ENCODE measurements at regions not wholly inside any gene's neighbourhood (a gene's known extent, or its start where the extent isn't known, plus 50 kb on each side); places are given as distances from the start of the nearest gene placed in this dataset.

DNA sequence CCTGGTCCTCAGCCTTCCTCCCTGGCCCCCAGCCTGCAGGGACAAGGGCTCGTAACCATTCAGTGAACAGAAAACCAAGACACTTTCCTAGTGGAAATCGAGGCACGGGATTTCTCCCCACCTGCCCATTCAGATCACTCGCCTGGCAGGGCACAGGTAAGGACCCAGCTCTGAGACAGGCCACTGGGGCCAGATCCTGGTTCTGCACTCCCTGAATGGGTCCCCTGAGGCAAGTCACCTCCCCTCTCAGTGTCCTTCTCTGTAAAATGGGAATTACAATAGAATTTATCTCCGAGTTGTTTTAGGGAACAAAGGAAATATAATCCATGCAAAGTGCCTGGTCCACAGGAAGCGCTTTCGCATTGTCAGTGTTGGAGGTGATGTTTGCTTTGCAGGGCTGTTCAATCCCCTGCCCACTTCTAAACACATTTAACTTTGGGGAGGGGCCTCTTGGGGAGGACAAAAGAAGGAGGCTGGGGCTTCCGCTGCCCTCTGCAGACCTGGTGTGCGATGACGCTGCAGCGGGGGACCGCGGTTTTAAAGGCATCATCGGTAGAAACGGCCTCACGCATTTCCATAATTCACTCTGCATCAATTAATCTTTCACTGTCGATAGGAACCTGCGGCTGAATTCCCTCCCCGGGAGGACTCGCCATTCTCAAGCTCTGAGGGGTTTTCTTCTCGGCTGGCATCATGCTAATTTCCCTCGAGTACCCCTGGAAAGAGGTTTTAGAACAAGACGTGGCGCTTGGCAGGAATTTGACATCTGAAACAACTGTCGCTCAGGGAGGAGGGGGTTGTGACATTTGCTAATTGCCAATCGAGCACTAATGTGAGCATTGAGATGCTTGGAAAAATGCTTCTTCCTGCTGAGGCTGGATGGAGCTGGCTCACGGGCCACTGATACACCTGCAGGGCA is 70.4 kb upstream of the FGF3 start:
- Histone ChIP-seq H3K27me3 (peaks cover 5% of the 10 kb centered on the region), H3K9me3 (no peaks in the 10 kb centered on the region), H3K4me1 (peaks cover 14 to 34% (median 28%) of the 10 kb centered on the region in 4 donors), H3K4me3 (no peak overlapping the region), H3K27ac (no peak overlapping the region), H3K36me3 (no peaks in the 10 kb centered on the region)
- in situ Hi-C loops (cut with MboI; ENCODE audit: low pct_ligation_motif_present in 1 of 4, low pct_unique_long_range_greater_than_20kb in 1 of 4, low sequenced_read_pairs in 3 of 4) (loop anchor here in 3 of 4 donors (10.0 to 25.0 kb wide), 3 partner anchors 177 to 205 kb away; partner anchors contain the start of gene FGF19 (in 1 of the 3)), intact Hi-C loops (cut with DNase I; ENCODE audit: low total_unique reads) (loop anchor here (5.0 kb wide), 1 partner anchor 202 kb away; no protein-coding TSS in a partner anchor)
- 67 to 70% methylated on average over 7 to 27 of the region's 27 CpGs for WGBS, 2 donors (ENCODE audit: low coverage in 1 of 2)
- DNase-seq: no peak
- TF ChIP-seq EP300 (IDR thresholded peaks at IDR 0.05; ENCODE audit: low read depth): no peak
- no peak for TF ChIP-seq POLR2A (IDR thresholded peaks at IDR 0.05)
- TF ChIP-seq POLR2AphosphoS5 (IDR thresholded peaks at IDR 0.05): no peak
- TF ChIP-seq CTCF (IDR thresholded peaks at IDR 0.05): no peak

- TF ChIP-seq CTCF (IDR thresholded peaks at IDR 0.05) (no peak), EP300 (IDR thresholded peaks at IDR 0.05; ENCODE audit: low read depth) (no peak), POLR2AphosphoS5 (IDR thresholded peaks at IDR 0.05) (no peak), POLR2A (IDR thresholded peaks at IDR 0.05) (no peak)
- intact Hi-C loops (cut with DNase I; ENCODE audit: low total_unique reads): no loop called here
- H3K4me1 ChIP-seq: peaks cover 14 to 34% (median 28%) of the 10 kb centered on the region in 4 donors
- in situ Hi-C loops (cut with MboI; ENCODE audit: low pct_ligation_motif_present in 1 of 4, low pct_unique_long_range_greater_than_20kb in 1 of 4, low sequenced_read_pairs in 3 of 4): loop anchor here in 1 of 4 donors (25.0 kb wide), 1 partner anchor 178 kb away; the partner anchor contains the start of gene FGF19
- DNase-seq: no peak
- H3K4me3 ChIP-seq: no peak overlapping the region
- WGBS, 2 donors (ENCODE audit: low coverage in 1 of 2): 64 to 89% methylated on average over 3 to 6 of the region's 6 CpGs
- no peaks in the 10 kb centered on the region for H3K9me3 ChIP-seq
- H3K27ac ChIP-seq: no peak overlapping the region
- H3K27me3 ChIP-seq: peaks cover 5% of the 10 kb centered on the region
- no peaks in the 10 kb centered on the region for H3K36me3 ChIP-seq
Observed at GRCh38 chr11:69890476-69890875, 71.3 kb upstream of the FGF3 start.

- Histone ChIP-seq H3K4me1 (peaks cover 14 to 34% (median 28%) of the 10 kb centered on the region in 4 donors), H3K27me3 (peaks cover 5% of the 10 kb centered on the region), H3K9me3 (no peaks in the 10 kb centered on the region), H3K27ac (peak overlapping the region; percentile 23 to 60 (median 51)), H3K4me3 (no peak overlapping the region), H3K36me3 (no peaks in the 10 kb centered on the region)
- DNase-seq: peak; percentile 82
- 35% methylated on average over 36 of the region's 46 CpGs; no CpG with 5 or more reads in 1 of the 2 donors for WGBS, 2 donors (ENCODE audit: low coverage in 1 of 2)
- no peak for TF ChIP-seq EP300 (IDR thresholded peaks at IDR 0.05; ENCODE audit: low read depth)
- peak in 2 of 3 donors; percentile 27 to 36 for TF ChIP-seq POLR2AphosphoS5 (IDR thresholded peaks at IDR 0.05)
- intact Hi-C loops (cut with DNase I; ENCODE audit: low total_unique reads) (no loop called here), in situ Hi-C loops (cut with MboI; ENCODE audit: low pct_ligation_motif_present in 1 of 4, low pct_unique_long_range_greater_than_20kb in 1 of 4, low sequenced_read_pairs in 3 of 4) (loop anchor here in 1 of 4 donors (25.0 kb wide), 1 partner anchor 179 kb away; the partner anchor contains the start of gene FGF19)
Observed at GRCh38 chr11:69891421-69892236, 72.4 kb upstream of the FGF3 start.

GRCh38 chr11:69892237-69892985 is 73.2 kb upstream of the FGF3 start:
- Histone ChIP-seq H3K27ac (peak overlapping the region in 3 of 4 donors; percentile 50 to 60 (median 52)), H3K4me1 (peaks cover 14 to 34% (median 28%) of the 10 kb centered on the region in 4 donors), H3K4me3 (no peak overlapping the region), H3K36me3 (no peaks in the 10 kb centered on the region), H3K9me3 (no peaks in the 10 kb centered on the region), H3K27me3 (peaks cover 5% of the 10 kb centered on the region)
- TF ChIP-seq POLR2AphosphoS5 (IDR thresholded peaks at IDR 0.05) (no peak), POLR2A (IDR thresholded peaks at IDR 0.05) (no peak)
- no peak for DNase-seq
- 40 to 76% methylated on average over 1 to 29 of the region's 29 CpGs for whole genome bisulfite sequencing, 2 donors (ENCODE audit: low coverage in 1 of 2)
- in situ Hi-C loops (cut with MboI; ENCODE audit: low pct_ligation_motif_present in 1 of 4, low pct_unique_long_range_greater_than_20kb in 1 of 4, low sequenced_read_pairs in 3 of 4) (loop anchor here in 1 of 4 donors (25.0 kb wide), 1 partner anchor 180 kb away; the partner anchor contains the start of gene FGF19), intact Hi-C loops (cut with DNase I; ENCODE audit: low total_unique reads) (no loop called here)
